Vagina (tissue), 2 donors: ENCODE measurements at regions not wholly inside any gene's neighbourhood (a gene's known extent, or its start where the extent isn't known, plus 50 kb on each side); places are given as distances from the start of the nearest gene placed in this dataset.

ENCODE experiments used
- CTCF ChIP-seq, 3 experiments: fragments of 450-650 bp in 2 of 3; fragments of 200-600 bp in 1 of 3; sonication (generic) in 1 of 3; IDR thresholded peaks; one replicate each; pipeline ENCODE4 v1.5.1; 2017 to 2019; ENCODE audit warnings: antibody characterized with exemption in 3 of 3, mild to moderate bottlenecking in 2 of 3, moderate library complexity in 2 of 3
- POLR2A ChIP-seq, 2 donors: fragments of 450-650 bp; IDR thresholded peaks; one replicate each; pipeline ENCODE4 v1.6.1; 2017; ENCODE audit warnings: antibody characterized with exemption in 2 of 2, mild to moderate bottlenecking in 2 of 2, moderate library complexity in 2 of 2

GRCh38 chr4:81638698-81639097, 167.0 kb upstream of the RASGEF1B start:
- TF ChIP-seq CTCF (IDR thresholded peaks at IDR 0.05) (no peak), POLR2A (IDR thresholded peaks at IDR 0.05) (no peak)
